Activated T-helper 1 cell treated with Interleukin-2 at 50 U/mL for 16 hours (primary cell): ENCODE measurements at regions not wholly inside any gene's neighbourhood (a gene's known extent, or its start where the extent isn't known, plus 50 kb on each side); places are given as distances from the start of the nearest gene placed in this dataset.

ENCODE experiments used
- DNase-seq: peaks from one replicate; pipeline ENCODE4 v3.0.0-alpha.2; 2020; ENCODE audit warnings: low read depth

DNA sequence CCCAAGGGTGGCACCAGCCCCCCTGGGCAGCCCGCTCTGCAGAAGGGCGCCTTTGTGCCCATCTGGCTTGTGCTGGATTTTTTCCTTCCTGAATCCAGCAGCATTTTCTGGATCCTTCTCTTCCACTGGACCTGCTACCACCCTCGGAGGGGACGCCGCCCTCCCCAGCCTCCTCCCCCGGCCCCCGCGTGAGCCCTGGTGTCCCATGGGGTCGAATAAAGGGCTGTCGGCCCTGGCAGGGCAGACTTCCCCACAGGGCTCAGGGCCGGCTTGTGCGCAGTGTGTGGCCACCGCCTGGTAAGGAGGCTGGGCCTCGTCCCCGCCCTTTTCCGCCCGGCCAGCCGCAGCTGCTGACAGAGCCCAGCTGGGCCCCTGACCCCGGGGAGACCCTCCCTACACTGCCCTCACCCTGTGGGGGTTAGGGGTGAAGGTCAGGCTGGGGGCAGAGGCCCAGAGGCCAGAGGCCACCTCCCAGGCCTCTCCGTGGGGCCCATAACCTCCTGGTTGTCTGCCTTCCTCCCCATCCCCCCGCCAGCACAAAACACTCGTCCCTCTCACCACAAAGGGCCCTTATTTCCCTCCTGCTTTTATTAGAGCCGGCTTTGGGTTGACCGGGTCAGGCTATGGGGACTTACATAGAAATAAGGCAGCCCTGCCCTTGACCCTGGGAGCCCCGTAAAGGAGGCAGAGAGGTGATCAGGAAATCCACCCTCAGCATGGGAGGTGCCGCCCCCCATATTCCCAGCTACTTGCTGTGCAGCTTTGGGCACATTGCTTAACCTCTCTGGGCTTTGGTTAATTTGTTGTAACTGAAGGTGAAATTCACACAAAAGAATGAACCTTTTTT is 179.3 kb upstream of the CIBAR2 start:
- no peak for DNase-seq

DNA sequence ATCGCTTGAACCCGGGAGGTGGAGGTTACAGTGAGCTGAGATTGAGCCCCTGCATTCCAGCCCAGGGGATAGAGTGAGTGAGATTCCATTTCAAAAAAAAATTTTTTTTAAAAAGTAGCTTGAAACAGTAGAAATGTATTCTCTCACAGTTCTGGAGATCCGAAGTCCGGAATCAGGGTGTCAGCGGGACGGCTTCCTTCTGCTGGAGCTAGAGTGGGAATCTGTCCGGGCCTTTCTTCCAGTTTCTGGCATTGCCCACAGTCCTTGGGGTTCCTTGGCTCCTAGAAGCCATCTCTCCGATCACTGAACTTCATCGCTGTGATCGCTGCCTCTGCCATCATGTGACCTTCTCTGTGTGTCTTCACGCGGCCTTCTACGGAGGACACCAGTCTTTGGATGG is 181.2 kb upstream of the CIBAR2 start:
- DNase-seq: no peak

DNA sequence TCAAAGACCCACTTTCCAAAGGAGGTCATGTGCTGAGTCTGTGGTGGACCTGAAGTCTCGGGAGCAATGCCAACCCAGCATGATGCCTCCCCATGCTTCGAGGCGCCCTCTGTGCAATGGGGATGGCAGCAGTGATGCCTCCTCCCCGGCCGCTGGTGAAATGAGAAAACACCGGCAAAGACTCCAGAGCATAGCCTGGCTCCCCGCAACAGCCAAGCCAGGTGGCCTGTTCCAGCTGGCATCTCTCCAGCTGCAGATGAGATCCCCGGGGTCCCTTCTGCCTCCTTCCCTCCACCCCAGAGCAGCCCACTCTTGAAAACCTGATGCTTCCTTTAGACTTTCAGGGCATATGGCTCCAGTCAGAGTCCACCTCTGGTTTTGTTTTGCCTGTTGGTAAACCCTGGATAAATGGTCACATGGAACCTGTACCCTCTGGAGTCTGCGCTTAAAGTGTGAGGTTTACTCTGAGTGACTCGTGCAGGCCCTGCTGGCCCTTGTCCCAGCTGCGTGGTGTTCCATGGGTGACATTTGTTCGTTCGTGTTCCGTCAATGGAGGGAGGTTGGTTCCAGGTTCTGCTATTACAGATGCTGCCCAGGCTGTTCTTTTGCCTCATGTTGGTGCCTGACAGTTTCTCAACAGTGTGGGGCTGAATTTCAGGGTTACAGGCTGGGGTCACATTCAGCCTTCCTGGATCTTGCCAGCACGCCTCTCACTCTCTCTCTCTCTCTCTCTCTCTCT is 181.8 kb upstream of the CIBAR2 start:
- DNase-seq: no peak

DNA sequence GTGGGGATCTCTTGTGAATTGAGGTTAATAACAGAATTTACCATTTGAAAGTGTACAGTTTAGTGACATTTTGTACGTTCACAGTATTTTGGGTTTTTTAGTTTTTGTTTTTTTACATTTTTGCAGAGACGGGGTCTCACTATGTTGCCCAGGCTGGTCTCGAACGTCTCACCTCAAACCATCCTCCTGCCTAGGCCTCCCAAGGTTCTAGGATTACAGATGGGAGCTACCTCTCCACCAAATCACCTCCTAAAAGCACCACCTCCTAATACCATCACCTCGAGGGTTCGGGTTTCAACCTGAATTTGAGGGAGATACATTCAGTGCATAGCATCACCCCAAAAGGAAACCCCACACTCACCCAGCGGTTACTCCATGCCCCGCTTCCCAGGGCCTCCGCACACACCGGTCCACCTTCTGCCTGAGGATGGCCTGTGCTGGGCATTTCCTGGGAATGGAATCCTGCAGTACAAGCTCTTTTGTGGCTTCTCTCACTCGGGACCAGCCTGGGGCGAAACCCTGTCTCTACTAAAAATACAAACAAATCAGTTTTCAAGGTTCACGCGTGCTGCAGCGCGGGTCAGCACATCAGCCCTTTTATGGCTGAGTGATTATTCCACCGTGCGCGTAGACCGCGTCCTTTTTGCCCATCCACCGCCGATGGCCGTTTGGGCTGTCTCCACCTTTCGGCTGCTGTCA is 182.7 kb upstream of the CIBAR2 start:
- DNase-seq: no peak

DNA sequence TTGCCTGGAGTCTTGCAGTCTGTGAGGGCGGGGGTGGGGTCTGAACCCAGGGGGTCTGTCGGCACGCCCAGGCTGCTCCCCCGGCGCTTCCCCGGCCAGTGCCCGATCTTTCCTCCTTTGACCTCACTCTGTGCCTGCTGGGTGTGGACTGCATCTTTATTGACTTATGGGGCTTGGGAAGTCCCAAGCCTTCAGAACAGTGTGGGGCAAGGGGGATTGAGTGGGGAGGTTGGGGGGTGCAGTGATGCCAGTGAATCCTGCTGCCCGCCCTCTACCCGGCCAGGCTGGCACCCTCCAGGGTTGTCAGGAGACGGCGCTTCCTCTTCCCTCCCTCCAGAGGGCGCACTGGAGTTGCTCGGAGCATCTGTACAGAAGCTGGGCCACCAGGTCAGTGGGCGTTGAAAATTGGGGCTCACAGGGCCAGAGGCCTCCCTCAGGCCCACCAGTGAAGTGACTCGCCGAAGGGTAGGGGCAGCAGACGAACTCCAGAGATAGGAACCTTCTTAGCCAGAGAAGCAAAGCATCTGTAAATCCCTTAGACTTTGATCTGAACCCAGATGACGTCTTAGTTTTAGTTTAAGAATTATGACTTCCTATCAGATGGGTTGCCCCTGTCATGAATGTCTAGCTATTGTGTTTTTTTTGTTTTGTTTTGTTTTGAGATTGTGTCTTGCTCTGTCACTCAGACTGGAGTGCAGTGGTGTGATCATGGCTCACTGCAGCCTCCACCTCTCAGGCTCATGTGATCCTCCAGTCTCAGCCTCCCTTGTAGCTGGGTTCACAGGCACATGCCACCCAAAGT is 184.8 kb upstream of the CIBAR2 start:
- no peak for DNase-seq

DNA sequence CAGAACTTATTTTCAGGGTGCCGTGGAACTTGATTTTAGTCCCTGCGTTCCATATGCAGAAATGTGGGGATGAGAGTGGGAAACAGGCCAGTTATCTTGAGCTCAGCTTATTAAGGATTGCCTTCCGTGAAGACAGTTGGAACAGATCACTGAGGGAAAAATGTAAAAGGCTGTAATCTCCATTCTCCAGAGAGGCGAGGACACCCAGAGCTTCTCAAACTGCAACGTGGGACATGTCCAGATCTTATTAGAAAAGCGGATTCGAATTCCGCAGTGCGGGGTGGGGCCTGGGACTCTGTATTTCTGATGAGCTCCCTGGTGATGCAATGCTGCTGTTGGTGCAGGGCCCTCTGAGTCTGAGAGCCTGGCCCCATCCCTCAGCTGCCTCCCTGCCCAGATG is 185.6 kb upstream of the CIBAR2 start:
- DNase-seq: no peak

DNA sequence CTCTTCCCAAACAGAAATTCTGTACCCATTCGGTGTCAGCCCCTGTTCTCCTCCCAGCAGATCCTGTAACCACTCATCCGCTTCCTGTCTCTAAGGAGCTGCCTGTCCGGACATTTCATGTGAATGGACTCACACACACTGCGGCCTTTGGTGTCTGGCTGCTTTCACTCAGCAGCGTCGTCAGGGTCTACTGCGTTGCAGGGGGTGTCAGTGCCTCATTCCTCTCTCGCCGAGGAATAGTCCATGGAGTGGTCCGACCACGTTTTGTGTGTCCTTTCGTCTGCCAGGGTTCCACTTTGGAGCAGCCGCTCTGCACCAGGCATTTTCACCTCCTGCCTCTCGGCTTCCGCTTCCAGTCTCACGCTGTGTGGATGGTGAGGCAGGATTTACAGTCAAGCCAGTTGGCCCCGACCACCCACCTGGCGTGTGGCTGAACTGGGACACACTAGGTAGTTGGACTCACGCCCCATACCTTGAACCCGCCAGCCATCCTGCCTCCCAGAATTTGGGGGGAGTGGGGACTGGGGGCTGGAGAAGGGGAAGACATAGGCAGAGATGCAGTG is 188.2 kb upstream of the CIBAR2 start:
- no peak for DNase-seq

DNA sequence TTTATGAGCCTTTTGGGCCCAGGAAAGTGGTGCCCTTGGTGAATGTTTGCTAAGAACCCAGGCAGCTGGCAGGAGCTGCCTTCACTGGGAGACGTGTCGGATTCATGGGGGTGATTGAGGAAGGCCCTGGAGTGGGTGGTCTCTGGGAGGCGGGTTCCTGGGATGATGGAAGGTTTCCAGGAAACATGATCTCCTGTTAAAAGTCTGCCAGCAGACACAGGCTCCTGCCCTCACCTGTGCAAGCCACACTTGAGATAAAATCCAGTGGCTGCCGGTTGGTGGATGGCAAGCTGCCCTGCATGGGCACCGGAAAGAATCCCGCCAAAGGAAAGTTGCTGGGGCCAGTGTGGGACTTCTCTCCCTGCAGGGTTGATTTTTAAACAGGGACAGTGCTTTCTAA is 189.0 kb upstream of the CIBAR2 start:
- no peak for DNase-seq

DNA sequence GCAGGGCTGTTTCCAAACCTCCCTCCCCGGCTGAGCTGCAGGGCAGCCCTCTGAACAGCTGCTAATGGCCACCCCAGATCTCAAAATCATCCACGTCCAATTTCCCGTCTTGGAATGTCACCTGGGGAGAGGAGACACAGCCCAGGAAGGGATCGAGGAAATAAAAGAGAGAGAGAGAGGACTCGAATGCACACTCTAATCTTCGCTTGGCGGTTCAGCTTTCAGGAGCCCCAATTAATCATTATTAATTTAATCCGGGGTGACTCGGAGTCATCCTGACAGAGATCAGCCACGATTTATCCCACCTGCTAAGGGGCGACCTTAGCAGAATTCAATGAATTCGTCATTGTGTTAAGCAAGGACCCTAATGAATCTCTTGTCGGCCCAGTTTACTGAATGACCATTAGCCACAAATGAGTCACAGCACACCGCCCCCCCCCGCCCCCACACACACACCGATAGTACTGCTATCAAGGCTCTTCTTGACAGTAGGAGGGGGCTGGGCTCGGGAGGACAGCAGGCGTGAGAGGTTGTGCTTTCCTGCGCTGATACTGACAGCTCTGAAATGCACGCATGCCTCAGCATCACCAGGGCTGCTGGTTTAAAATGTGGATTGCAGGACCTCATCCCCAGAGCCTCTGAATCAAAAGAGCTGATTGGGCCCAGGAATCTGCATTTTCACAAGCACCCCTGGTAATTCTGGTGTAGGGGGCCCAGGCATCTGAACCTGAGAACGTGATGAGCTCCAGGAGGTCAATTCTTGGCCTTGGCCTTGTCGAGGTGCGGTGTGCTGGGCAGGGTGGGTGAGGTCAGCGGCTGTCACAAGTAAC is 190.0 kb upstream of the CIBAR2 start:
- no peak for DNase-seq

DNA sequence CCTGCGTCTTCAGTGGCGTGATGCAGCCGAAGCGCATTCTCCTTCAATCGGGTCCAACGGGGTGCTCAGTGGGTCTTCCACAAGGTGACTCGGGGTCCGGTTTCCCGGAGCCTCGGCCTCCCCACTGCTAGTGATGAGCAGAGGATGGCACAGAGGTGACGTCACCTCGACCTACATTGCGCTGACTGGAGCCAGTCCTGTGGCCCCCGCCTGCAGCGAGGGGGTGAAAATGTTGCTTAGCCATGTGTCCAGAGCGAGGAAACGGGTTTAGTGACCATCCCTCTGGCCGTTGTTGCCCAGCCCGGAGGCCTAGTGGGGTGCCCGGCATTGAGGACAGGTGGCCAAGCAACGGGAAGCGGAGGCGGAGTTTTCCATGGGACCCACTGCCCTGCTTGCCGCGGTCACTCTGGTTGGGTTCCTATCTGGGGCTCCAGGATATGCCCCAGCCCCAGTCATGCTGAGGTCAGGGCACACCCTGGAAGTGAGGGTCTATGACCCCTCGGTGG is 190.6 kb upstream of the CIBAR2 start:
- no peak for DNase-seq

DNA sequence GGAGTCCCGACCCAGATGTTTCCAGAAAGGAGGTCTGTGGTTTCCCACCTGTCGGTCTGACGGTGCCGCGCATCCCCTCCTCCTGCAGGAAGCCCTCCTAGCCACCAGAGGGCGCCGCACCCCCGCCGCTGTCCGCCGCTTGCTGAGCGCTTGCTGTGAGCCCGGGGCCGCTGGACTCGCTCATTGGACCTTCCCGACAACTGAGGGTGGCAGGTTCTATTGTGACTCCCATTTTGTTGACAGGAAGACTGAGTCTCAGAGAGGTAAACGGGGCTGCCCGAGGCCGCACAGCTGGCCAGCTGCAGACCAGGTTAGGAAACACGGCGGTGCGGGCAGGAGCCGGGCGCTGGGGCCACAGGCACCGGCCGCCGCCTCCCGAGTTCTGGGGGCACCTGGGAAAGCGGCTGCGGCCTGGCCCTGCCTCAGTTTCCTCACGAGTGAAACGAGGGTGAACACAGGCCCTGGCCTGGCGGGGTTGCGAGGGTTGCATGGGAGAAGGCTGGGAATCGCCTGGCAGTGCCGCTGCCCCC is 191.1 kb upstream of the CIBAR2 start:
- peak; percentile 53 for DNase-seq

DNA sequence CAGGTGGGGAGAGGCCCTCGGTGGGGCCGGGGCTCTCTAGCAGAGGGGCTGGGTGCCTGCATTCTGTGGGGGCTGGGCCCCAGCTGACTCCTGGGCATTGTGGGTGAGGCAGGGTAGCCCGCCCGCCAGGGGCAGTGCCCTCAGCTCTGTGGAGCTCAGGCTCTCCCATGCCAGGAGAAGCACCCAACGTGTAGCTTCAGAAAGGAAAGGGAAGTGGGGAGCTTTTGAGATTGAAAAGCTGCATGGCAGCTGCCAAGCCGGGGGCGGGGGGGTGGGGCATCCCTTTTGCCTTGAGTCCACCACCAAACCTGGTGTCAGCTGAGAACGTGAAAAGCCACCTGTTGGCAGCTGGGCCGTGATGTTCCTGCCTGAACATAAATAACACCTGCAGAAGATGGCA is 192.1 kb upstream of the CIBAR2 start:
- DNase-seq: no peak

DNA sequence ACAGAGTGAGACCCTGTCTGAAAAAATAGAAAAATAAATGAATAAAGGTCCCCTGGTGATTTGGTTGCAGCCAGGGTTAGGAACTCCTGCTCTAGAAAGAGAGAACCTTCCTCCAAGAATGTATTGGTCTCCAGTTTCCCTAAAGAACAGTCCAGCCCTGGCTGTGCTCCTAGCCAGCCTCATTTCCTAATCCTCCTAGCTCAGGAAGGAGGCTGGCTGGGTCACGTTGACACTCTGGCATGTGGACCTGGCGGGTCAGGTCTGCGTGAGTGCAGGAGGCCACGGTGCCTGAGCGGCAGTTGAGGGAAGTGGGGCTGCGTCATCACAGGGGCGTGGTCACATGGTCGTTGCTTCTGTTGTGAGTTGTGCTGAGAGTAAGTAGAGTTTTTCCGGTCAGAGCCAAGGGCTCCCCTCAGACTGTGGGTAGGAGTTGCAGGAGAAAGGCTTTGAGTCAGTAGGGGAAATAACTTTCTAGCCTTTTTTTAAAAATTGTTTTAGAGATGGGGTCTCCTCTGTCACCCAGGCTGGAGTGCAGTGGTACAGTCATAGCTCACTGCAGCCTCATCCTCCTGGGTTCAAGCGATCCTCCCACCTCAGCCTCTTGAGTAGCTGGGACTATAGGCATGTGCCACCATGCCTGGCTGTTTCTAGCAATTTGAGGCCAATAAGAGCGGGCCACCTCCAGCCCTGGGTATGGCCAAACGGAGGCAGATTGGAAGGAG is 194.0 kb upstream of the CIBAR2 start:
- DNase-seq: peak; percentile 50

DNA sequence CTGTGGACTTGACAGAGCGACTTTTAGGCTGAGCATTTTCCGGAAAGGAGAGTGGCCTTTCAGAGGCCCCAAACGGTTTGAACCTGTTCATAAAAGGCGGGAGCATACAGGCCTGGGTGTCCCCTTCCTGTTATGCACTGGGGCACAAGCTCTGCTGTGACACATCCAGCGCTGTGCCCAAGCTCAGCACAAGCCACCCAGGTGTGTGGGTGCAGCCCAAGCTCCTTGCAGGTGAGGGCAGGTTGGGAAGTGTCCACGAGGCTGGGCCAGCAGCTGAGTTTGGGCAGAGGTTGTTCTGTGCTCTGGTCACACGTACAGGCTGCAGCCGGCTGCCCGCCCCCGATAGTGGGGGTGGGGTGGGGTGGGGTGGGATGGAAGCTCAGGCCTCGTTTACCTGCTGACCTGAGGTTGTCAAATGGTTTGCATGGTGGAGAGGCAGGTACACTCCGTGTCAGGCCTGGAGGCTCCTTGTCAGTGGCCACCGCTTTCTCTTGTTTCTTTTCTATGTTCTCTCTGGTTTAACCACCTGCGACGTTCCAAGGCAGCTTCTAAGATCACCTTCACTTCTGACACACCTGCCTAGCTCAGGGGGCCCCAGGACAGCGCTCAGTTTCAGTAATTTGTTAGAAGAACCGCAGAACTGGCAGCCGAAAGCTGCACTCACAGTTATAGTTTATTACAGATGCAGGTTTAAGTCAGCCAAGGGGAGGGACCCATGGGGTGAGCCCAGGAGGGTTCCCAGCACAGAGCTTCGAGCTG is 194.7 kb upstream of the CIBAR2 start:
- no peak for DNase-seq

DNA sequence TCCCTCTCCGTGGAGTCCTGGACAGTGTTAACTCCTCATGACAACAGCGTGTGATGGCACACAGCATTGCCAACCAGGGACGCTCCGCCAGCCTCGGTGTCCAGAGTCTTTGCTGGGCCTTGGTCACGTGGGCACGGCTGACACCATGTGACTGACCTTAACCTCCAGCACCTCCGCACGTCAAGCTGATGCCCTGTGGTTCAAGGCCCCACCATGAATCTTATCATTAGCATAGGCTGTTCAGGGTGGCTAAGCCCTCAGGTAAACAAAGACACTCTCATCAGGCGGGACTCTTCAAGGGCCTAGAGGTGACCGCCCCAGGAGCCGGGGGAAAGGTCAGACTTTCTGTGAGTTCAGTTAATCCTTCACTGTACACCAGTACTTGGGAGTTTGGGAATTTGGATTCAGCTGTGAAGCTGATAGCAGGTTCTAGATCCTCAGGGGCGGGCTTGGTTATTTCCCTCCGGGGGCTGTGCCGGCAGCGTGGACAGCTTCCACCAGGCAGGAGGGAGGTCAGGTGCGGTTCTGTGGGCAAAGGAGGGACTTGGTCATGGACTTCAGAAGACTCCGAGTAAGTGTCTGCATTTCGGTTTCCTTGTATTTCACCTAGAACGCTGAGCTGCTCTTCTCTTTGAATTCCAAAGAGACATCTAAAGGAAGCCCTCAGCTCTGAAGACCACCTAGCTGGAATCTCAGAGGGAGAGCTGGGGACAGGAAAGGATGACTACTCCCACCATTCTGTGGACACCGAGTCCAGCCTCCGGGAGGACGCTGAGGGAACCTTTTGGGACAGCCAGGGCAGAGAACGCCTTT is 195.5 kb upstream of the CIBAR2 start:
- no peak for DNase-seq

DNA sequence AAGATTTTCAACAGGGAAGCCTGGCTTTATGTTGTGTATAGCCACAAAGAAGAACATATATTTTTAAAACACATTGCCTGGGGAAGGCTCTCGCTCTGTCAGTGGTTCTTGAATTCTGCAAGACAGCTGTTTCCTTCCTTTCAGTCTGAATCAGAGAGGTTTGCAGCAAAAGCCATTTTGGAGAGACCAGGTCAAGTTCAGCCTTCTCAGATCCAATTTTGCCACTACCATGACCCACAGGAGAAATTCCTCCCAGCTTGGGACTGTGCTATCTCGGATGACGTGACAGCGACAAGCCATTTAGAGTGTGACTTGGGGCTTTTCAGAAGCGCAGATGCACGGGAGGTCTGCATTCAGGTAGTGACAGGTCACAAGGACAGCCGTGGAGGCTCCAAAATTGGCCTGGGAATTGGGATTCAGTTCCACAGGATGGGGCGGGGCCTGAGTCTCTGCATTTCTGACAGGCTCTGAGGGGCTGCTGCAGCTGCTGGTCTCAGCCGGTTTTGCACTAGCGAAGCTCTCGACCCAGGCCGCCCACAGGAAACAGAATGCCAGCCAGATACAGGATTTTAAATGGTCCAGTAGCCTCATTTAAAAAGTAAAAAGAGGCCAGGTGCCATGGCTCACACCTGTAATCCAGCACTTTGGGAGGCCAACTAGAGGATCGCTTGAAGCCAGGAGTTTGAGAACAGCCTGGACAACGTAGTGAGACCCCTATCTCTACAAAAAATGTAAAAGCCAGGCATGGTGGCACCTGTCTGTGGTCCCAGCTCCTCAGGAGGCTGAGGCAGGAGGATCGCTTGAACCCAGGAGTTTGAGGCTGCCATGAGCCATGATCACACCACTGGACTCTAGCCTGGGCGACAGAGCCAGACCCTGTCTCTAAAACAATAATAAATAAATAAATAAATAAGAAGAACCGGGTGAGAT is 196.6 kb upstream of the CIBAR2 start:
- DNase-seq: no peak
